Dermis blood vessel endothelial cell (primary cell): ENCODE measurements at regions not wholly inside any gene's neighbourhood (a gene's known extent, or its start where the extent isn't known, plus 50 kb on each side); places are given as distances from the start of the nearest gene placed in this dataset.
A peak's percentile ranks its signal among the peaks of the same experiment; 100 is the strongest.
"Not testable (repeated sequence)": the region's sequence is repeated elsewhere in the genome, so short reads cannot be mapped to it uniquely, and the experiment has no call there.

ENCODE experiments used
- DNase-seq: peaks from one replicate; pipeline ENCODE4 v3.0.0; 2010

- no peak for DNase-seq
These were observed 456.8 kb upstream of the AMOT start for GRCh38 chrX:113297437-113297836.

GRCh38 chrX:113289503-113289902 is 448.9 kb upstream of the AMOT start:
- no peak for DNase-seq

- DNase-seq = no peak
These were observed 447.1 kb upstream of the AMOT start for GRCh38 chrX:113287761-113288160.

- peak; percentile 0 for DNase-seq
These were observed 435.2 kb upstream of the AMOT start for GRCh38 chrX:113275804-113276203.

- DNase-seq = no peak
These were observed 434.2 kb upstream of the AMOT start for GRCh38 chrX:113274791-113275190.

GRCh38 chrX:113274345-113274744 is 433.7 kb upstream of the AMOT start:
- DNase-seq = no peak

GRCh38 chrX:113269203-113269602 is 428.6 kb upstream of the AMOT start:
- DNase-seq = no peak

GRCh38 chrX:113260474-113260873 is 419.8 kb upstream of the AMOT start:
- DNase-seq = peak; percentile 6

- no peak for DNase-seq
These were observed 381.7 kb upstream of the AMOT start for GRCh38 chrX:113222305-113222704.

GRCh38 chrX:113212052-113212451 is 371.4 kb upstream of the AMOT start:
- DNase-seq = no peak

- DNase-seq = no peak
These were observed 362.0 kb upstream of the AMOT start for GRCh38 chrX:113202601-113203000.

- no peak for DNase-seq
These were observed 355.3 kb upstream of the AMOT start for GRCh38 chrX:113195949-113196348.

- DNase-seq = no peak
These were observed 351.8 kb upstream of the AMOT start for GRCh38 chrX:113192418-113192817.

- no peak for DNase-seq
These were observed 316.9 kb upstream of the AMOT start for GRCh38 chrX:113157496-113157895.

GRCh38 chrX:113154315-113154714 is 313.7 kb upstream of the AMOT start:
- not testable (repeated sequence) for DNase-seq

- no peak for DNase-seq
These were observed 296.2 kb upstream of the AMOT start for GRCh38 chrX:113136836-113137235.

GRCh38 chrX:113133316-113133715 is 292.7 kb upstream of the AMOT start:
- no peak for DNase-seq

- no peak for DNase-seq
These were observed 284.1 kb upstream of the AMOT start for GRCh38 chrX:113124693-113125092.

- DNase-seq = no peak
These were observed 234.9 kb upstream of the AMOT start for GRCh38 chrX:113075521-113075920.

GRCh38 chrX:113059714-113060113 is 219.1 kb upstream of the AMOT start:
- no peak for DNase-seq

- no peak for DNase-seq
These were observed 218.0 kb upstream of the AMOT start for GRCh38 chrX:113058634-113059033.

- no peak for DNase-seq
These were observed 208.3 kb upstream of the AMOT start for GRCh38 chrX:113048896-113049295.

GRCh38 chrX:113048480-113048879 is 207.8 kb upstream of the AMOT start:
- DNase-seq = no peak

- DNase-seq = no peak
These were observed 193.5 kb upstream of the AMOT start for GRCh38 chrX:113033966-113034680.

- no peak for DNase-seq
These were observed 179.3 kb upstream of the AMOT start for GRCh38 chrX:113019958-113020357.
